HG03432 (cell line): ENCODE measurements at regions not wholly inside any gene's neighbourhood (a gene's known extent, or its start where the extent isn't known, plus 50 kb on each side); places are given as distances from the start of the nearest gene placed in this dataset.

ENCODE experiments used
- ATAC-seq: cut with Tn5 transposase; IDR thresholded peaks from one replicate; pipeline ENCODE4 v1.9.1; 2021; ENCODE audit warnings: mild to moderate bottlenecking, moderate library complexity; ENCODE audit not compliant: unreplicated experiment

DNA sequence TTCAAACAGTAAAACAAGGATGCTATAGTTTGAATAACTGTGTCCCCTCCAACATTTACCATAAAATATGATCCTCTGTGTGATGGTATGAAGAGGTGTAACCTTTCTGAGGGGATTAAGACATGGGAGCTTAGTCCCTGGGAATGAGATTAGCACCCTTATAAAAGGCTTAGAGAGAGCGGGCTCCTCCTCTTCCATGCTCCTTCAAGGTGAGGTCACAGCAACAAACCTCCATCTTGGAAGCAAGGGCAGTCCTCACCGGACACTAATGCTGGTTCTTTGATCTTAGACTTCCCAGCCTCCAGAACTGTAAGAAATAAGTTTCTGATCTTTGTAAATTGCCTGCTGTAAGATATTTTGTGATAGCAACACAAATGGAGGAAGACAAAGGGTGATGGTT is 700.3 kb downstream of the TMEM182 start:
- no peak for ATAC-seq

DNA sequence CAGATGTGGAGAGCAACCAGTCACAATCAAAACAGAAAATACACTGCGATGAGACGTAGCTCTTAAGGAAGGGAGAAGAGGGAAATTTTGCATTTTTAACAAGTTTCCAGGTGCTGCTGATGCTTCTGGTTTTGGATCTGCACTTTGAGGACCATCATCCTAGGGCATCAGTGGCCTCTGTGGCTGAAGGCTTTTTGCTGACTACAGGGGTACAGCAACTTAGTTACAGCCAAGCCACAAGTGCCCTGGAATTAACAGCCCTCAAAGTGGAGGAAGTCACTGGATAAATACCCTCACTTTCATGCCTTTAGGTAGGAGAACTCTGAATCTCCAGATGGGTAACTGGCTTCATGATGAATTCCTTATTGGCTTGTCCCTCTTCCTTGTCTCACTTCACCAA is 700.9 kb downstream of the TMEM182 start:
- no peak for ATAC-seq

DNA sequence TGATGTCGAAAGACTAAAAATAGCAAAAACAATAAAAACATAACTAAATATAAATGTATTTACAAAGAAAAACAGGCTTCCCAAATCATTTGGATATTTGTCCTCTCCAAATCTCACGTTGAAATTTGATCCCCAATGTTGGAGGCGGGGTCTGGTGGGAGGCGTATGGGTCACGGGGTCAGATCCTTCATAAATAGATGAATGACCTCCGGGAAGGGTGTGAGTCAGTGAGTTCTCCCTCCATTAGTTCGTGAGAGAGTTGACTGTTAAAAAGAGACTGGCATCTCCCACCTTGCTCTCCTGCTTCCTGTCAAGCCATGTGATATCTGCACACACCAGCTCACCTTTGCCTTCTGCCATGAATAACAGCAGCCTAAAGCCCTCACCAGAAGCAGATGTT is 703.0 kb downstream of the TMEM182 start:
- no peak for ATAC-seq

DNA sequence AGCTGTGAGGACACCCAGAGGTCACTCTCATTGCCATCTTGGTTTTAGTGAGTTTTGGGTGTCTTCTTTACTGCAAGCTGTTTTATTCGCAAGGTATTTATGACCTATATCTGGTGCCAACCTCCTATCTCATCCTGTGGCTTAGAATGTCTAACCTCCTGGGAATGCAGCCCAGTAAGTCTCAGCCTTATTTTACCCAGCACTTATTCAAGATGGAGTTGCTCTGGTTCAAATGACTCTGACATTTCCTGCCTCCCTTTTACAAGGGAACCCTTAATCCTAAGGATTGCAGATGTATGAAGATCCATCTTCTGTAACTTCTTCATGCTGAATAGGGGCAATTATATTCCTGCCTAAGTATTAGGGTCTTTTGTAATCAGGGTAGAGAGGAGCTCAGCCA is 708.0 kb downstream of the TMEM182 start:
- no peak for ATAC-seq

DNA sequence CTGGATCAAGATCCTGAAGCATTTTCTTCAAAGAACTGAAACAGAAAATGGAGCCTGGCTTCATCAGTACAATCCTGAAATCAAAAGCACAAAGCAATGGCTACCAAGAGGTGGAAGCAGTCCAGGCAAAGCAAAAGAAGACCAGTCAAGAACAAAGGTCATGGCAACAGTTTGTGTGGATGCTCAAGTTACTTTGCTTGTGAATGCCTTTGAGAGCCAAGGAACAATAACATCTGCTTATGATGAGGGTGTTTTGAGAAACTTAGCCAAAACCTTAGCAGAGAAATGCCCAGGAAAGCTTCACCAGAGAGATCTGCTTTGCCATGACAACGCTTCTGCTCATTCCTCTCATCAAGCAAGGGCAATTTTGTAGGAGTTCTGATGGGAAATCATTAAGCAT is 723.1 kb downstream of the TMEM182 start:
- ATAC-seq = no peak

DNA sequence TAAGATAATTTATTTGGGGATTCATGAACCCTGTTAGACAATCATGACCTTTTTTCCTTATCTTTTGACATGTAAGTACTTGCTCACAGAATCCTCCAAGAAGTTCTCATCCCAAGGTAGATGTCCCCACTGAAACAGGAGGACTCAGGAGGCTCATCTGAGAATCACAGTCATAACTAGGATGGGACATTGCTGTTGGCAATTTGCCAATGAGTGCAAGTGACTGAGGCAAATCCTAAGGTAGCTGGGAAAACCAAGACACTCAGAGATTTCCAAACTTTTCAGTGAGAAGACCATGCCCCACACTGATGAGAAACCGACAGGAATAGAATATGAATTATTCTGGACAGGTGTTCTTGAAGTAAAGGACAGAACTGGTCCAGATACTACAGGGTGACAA is 735.0 kb downstream of the TMEM182 start:
- no peak for ATAC-seq

DNA sequence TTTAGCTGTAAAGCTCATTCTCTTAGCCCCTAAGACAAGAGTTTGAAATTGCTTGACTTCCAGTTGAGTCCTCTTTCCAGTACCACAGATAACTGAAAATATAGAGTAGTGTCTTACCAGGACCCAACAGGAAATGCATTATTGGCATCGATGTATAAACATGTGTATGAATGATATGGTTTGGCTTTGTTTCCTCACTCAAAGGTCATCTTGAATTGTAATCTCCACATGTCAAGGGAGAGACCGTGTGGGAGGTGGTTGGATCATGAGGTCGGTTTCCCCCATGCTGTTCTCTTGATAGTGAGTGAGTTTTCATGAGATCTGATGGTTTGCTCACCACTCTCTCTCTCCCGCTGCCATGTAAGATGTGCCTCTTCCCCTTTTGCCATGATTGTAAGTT is 745.0 kb downstream of the TMEM182 start:
- ATAC-seq = no peak

DNA sequence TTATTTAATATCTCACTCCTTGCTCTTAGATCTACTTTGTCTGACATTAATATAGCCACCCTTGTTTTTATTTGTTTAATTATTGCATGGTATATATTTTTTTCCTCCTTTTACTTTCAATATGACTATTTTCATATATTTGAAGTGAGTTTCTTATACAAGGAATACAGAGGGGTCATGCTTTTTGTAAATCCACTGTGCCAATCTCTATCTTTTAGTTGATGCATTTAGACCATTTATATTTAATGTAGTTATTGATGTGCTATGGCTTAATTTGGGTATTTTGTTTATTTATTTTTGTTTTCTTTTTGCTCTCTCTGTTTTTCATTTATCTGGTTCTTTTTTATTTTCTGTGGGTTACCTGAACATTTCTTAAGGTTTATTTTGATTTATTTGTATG is 750.6 kb downstream of the TMEM182 start:
- ATAC-seq = no peak

DNA sequence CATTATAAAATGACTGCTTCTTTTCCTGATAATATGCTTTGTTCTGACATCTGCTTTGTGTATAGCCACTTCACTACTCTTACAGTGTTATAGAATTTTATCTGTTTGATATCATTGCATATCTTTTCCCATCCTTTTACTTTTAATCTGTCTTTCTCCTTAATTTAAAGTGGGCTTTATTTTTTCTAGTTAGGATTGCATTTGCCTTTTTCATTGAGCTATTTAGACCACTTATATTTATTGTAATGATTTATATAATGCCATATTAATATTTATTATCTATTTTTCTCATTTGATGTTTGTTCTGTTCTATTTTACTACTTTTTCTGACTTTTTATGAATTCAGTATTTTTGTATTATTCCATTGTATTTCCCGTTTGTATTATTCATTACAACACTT is 758.7 kb downstream of the TMEM182 start:
- ATAC-seq = no peak

DNA sequence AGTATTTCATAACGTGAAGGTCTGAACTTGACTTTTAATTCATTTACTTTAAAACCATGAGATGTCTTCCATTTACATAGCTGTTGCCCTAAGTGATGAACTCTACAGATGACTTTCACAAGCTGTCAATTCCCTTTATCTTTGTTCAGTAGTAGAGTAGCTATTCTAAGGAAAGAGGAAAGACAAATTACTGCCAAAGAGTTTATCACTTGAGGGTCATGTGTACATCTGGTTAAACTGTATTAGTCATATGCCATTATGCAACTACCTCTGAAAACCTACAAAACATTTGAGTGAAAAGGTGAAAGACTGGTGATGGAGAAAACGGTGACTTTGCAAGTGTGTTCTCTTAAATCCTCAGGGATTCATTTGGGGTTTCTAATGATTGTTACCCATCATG is 763.9 kb downstream of the TMEM182 start:
- ATAC-seq = no peak

DNA sequence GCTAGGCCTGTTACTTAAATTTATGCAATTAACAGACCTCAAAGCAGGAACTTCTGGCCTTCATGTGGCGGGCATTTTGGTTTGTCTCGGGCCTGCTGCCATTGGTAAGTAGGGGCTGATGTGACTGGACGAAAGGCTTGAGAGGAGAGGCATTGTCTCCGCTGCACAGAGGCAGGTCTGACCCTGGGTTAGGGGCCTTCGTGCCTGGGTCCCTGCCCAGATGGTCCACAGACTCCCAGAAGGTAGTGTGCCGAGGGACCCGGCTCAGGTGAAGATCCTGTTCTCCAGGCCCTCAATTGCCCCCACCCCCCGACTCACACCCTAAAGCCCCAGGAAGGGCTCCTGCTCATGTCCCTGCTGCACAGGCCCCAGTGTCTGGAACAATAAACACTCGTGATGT is 764.9 kb downstream of the TMEM182 start:
- no peak for ATAC-seq

DNA sequence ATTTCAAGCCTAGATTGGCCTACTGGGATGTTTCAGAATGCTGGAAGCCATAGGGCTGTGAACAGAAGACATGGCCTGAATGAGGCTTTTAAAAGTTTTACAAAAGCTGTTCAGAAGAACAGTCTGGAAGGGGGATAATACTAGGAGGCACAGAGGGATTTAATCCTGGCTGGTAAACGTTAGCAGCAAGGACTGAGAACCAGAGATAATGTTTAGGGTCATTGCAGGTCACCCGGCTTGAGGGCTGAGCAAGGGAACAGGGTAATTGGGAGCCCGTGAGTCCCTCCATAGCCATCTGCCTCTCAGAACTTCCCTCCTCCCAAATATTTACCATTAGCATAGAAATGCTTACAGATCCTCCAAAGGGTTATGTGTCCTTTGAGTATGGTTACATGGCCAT is 765.4 kb downstream of the TMEM182 start:
- ATAC-seq = no peak

DNA sequence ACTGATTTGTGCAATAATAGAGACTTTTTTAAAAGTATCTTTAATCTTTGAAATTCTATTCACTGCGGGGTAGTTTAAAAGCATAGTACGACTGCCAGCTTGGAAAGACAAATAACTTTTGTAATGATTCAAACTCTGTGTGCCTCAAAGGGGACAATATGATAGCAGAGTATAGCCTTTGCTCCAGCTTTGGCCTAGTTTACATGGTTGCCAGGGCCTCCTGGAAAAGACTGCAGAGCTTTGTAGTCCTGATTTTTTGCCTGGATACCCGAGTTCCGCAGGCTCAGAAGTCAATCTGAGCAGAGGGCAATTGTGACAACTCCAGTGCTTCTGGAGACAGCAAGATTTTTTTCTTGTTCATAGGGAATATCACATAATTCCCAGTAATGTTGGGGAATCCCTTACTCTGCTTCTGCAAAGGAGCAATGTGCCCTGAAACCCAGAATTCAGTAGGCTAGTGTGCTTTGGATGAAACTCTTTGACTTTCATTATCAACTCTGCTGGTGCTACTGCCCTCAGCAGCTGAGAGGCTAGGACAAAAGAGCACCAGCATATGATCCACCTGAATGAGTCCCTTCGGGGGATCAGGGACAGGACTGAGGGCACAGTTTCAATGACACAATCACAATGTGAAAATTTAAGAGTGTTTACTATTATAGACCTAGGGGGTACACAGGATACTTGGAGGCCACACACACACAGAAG is 768.1 kb downstream of the TMEM182 start:
- no peak for ATAC-seq

DNA sequence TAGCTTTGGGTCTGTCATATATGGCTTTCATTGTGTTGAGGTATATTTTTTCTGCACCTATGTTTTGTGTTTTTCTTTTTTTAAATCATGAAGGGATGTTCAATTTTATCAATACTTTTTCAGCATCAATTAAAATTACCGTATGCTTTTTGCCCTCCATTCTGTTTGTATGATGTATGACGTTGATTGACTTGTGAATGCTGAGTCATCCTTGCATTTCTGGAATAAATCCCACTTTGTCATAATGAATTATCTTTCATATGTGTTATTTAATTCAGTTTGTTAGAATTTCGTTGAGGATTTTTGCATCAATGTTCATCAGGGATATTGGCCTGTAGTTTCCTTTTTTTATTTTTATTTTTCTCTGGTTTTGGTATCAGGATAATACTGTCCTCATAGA is 790.9 kb downstream of the TMEM182 start:
- no peak for ATAC-seq

DNA sequence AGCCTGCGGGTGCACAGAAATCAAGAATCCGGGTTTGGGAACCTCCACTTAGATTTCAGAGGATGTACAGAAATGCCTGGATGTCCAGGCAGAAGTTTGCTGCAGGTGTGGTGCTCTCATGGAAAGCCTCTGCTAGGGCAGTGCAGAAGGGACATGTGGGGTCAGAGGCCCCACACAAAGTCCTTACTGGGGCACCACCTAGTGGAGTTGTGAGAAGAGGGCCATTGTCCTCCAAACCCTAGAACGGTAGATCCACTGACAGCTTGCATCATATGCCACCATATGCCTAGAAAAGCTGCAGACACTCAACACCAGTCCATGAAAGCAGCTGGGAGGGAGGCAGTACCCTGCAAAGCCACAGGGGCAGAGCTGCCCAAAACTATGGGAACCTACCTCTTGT is 833.0 kb downstream of the TMEM182 start:
- no peak for ATAC-seq

DNA sequence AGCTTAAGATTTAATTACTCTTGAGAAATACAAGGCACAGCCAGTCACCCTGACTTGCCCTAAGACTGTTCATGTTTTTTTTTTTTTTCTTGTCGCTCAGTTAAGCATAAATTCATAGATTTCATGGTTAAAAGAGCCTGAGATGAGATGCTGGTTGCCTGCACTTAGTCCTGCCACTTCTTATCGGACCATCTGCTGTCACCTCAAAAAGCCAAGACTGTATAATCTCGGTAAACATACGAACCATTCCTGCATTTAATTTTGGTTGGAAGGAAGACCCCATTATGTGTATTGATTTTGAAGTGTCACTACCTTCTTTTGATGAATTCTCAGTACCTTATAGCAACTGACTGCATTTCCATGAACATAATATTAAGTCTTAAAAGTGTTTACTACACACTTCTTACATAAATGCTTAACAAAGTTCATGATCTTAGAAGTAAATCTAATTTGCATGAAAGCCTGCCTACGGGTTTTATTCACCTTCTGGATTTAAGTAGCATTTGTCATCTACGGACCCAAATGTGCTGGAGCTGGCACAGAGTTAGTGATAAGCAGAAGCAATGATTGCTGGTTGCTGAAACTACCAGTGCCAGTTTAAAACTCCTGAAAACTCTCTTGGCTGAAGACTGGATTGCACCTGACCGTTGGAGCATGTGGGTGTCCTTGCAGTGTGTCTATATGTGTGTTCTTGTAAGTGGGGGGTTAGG is 843.4 kb downstream of the TMEM182 start:
- ATAC-seq = no peak

DNA sequence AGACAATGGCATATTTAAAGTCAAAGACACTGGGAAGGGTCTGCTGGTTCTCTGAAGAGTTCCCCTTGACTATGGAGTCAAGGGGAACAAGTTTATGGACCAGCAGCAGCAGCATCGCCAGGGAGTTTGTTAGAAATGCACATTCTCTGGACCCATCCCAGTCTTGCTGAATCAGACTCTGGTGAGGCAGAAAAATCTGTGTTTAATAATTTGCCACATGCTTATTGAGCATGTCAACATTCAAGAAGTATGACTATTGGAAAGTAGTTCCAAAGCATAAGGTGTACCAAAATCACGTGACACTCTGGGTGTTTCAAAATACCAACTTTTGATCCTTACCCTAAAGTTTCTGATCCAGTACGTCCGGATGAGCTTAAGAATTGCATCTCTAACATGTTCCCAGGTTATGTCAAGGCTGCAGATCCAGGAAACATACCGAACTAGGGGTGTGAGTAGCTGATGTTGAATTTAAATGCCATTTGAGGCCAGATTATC is 853.8 kb downstream of the TMEM182 start:
- no peak for ATAC-seq

DNA sequence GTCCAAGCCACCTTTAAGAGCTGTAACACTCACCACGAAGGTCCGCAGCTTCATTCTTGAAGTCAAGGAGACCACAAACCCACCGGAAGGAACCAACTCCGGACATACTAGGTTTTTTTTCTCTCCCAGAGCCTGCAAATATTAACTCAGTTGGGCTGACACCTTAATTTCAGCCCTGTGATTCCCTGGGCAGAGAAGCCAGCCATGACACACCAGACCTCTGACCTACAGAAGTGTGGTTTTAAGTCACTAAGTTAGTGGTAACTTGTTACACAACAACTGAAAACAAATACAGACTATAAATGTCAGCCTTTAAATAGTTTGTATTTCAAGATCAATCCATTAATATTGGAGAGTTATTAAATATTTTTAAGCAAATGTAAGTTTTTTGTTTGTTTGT is 855.1 kb downstream of the TMEM182 start:
- ATAC-seq = no peak

DNA sequence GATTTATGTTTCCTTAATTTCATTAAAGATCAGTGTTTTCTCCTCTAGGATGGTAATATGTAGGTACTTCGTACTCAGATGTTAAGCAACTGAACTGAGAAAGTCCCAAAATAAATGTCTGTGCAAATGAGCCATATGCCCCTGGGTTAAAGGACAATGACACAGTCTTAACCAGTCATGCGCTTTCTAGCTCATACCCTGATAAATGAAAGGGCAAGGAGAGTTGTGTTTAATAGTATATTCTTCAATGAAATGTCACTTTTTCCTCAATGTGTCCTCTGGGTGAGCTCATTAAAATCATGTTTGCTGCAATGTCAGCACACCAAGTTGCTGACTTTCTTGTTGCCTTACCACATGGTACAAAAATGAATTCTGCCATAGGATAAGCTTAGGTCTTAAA is 856.3 kb downstream of the TMEM182 start:
- ATAC-seq = no peak

DNA sequence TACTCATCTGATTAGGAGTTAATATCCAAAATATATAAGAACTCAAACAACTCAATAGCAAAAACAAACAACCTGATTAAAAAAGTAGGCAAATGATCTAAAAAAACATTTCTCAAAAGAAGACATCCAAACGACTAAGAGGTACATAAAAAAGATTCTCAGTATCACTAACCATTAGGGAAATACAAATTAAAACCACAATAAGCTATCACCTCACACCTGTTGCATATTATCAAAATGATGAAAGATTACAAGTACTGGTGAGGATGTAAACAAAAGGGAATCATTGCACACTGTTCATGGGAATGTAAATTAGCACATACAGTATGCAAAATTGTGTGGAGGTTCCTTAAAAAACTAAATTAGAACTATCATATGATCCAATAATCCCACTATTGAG is 865.5 kb downstream of the TMEM182 start:
- ATAC-seq = no peak

DNA sequence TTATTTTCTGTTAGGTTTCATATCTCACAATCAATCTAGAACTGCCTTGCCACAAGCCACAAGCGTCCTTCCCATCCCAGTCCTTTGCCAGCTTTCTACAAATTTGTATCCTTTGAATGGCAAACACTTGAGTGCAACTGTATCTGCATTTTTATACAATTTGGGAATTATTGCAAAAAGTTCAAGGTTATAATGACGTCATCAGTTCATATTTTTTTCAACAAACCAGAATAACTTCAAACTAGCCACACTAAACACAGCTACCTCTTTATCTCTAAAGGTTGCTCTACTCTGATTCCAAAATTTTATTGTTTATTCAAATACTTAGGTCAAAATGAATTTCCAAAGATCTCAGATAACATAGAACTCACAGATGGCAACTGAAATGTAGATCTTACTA is 877.1 kb downstream of the TMEM182 start:
- ATAC-seq = no peak

DNA sequence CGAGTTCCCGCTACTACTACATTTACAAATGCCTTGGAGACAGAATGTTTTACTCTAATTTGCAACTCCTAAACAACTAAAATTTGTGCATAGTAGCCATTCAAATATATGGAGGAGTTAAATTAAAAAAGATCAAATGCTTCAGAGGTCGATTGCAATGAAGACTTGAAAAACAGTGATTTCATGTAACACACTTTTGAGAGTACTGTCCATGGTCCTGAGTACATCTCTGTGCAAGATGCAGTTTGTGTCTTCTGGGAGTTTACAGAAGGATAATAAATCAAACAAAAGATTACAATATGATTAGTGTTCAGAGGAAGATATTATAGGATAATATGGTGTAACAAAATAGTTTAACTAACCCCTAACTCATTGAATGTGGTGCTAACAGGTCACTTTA is 894.7 kb downstream of the TMEM182 start:
- no peak for ATAC-seq

DNA sequence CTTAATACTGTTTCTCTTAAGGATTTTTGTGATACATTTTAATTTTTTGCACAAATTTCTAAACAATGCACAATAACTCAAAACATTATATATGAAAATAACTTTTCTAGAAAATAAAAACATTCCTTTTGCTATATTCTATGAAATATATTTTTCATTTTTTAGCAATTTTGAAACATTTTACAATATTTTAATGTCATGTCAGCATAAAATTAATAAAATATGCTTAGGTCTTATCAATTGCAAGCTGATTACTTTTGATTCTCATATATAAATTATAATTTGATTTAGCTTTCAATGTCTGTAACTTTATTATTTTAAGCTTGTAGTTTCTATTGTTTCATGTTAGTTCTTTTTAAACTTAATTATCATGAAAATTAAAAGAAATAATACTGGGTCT is 898.7 kb downstream of the TMEM182 start:
- ATAC-seq = no peak
